Thyroid gland (tissue), 4 donors: ENCODE measurements at regions not wholly inside any gene's neighbourhood (a gene's known extent, or its start where the extent isn't known, plus 50 kb on each side); places are given as distances from the start of the nearest gene placed in this dataset.
"Not testable (repeated sequence)": the region's sequence is repeated elsewhere in the genome, so short reads cannot be mapped to it uniquely, and the experiment has no call there.

ENCODE experiments used
- CTCF ChIP-seq, 6 experiments: fragments of 200-600 bp in 3 of 6; fragments of 450-650 bp in 3 of 6; sonication (generic) in 3 of 6; IDR thresholded peaks; one replicate each; pipeline ENCODE4 v1.5.1; 2016 to 2019; ENCODE audit warnings: antibody characterized with exemption in 6 of 6, mild to moderate bottlenecking in 2 of 6, inconsistent platforms in 1 of 6, moderate library complexity in 1 of 6
- POLR2A ChIP-seq, 2 donors: fragments of 450-650 bp; IDR thresholded peaks; one replicate each; pipeline ENCODE4 v1.6.1; 2017; ENCODE audit warnings: antibody characterized with exemption in 2 of 2, mild to moderate bottlenecking in 2 of 2, moderate library complexity in 1 of 2

GRCh38 chr16:21539107-21539618 lies 60.2 kb upstream of the METTL9 start:
- TF ChIP-seq CTCF, POLR2A (IDR thresholded peaks at IDR 0.05): not testable (repeated sequence)
